ENCODE measurements at regions not wholly inside any gene's neighbourhood (a gene's known extent, or its start where the extent isn't known, plus 50 kb on each side); places are given as distances from the start of the nearest gene placed in this dataset.

- DNase-seq (ENCODE audit: low spot score): no peak
- Histone ChIP-seq H3K9me3 (ENCODE audit: severe bottlenecking) (no peaks in the 10 kb centered on the region), H3K27ac (ENCODE audit: poor library complexity, severe bottlenecking) (no peak overlapping the region), H3K4me3 (ENCODE audit: severe bottlenecking) (no peak overlapping the region), H3K27me3 (ENCODE audit: insufficient read depth, poor library complexity, severe bottlenecking) (no peaks in the 10 kb centered on the region), H3K4me1 (ENCODE audit: insufficient read depth, poor library complexity, severe bottlenecking) (peaks cover 21% of the 10 kb centered on the region), H3K36me3 (ENCODE audit: low read depth) (no peaks in the 10 kb centered on the region)
- ATAC-seq (ENCODE audit: low read depth): no peak
- TF ChIP-seq, protein P1, sequence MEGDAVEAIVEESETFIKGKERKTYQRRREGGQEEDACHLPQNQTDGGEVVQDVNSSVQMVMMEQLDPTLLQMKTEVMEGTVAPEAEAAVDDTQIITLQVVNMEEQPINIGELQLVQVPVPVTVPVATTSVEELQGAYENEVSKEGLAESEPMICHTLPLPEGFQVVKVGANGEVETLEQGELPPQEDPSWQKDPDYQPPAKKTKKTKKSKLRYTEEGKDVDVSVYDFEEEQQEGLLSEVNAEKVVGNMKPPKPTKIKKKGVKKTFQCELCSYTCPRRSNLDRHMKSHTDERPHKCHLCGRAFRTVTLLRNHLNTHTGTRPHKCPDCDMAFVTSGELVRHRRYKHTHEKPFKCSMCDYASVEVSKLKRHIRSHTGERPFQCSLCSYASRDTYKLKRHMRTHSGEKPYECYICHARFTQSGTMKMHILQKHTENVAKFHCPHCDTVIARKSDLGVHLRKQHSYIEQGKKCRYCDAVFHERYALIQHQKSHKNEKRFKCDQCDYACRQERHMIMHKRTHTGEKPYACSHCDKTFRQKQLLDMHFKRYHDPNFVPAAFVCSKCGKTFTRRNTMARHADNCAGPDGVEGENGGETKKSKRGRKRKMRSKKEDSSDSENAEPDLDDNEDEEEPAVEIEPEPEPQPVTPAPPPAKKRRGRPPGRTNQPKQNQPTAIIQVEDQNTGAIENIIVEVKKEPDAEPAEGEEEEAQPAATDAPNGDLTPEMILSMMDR (IDR thresholded peaks at IDR 0.05; ENCODE audit: poor library complexity, severe bottlenecking): no peak
These were observed 647.5 kb upstream of the IGFBP3 start for GRCh38 chr7:46568420-46569132.

DNA sequence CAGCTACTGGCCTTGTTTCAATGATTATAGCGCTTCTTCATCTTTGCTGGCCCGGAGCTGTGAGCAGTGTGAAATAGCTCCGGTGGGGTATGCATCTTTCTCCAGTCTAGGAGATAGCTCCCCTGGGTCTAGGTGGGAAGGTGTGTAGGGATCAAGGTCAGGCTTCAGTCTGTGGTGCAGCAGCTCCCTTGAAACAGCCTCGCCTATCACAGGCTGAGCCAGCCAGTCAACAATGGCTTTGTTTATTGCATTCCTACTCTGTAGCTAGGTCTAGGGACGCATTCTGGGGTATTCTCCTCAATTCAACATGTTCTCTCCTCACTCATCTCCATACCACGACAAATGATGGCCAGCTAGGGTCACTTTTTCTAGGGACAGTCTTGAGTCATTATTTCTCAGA is 646.8 kb upstream of the IGFBP3 start:
- H3K4me3 ChIP-seq (ENCODE audit: severe bottlenecking): no peak overlapping the region
- no peaks in the 10 kb centered on the region for H3K36me3 ChIP-seq (ENCODE audit: low read depth)
- ATAC-seq (ENCODE audit: low read depth) (no peak), DNase-seq (ENCODE audit: low spot score) (no peak)
- TF ChIP-seq, protein P1 (IDR thresholded peaks at IDR 0.05; ENCODE audit: poor library complexity, severe bottlenecking): no peak
- no peaks in the 10 kb centered on the region for H3K27me3 ChIP-seq (ENCODE audit: insufficient read depth, poor library complexity, severe bottlenecking)
- peaks cover 21% of the 10 kb centered on the region for H3K4me1 ChIP-seq (ENCODE audit: insufficient read depth, poor library complexity, severe bottlenecking)
- H3K27ac ChIP-seq (ENCODE audit: poor library complexity, severe bottlenecking): no peak overlapping the region
- no peaks in the 10 kb centered on the region for H3K9me3 ChIP-seq (ENCODE audit: severe bottlenecking)

- no peak overlapping the region for H3K27ac ChIP-seq (ENCODE audit: poor library complexity, severe bottlenecking)
- TF ChIP-seq, protein P1 (IDR thresholded peaks at IDR 0.05; ENCODE audit: poor library complexity, severe bottlenecking): no peak
- peaks cover 21% of the 10 kb centered on the region for H3K4me1 ChIP-seq (ENCODE audit: insufficient read depth, poor library complexity, severe bottlenecking)
- no peak for DNase-seq (ENCODE audit: low spot score)
- H3K4me3 ChIP-seq (ENCODE audit: severe bottlenecking): no peak overlapping the region
- ATAC-seq (ENCODE audit: low read depth): no peak
- H3K36me3 ChIP-seq (ENCODE audit: low read depth): no peaks in the 10 kb centered on the region
- H3K9me3 ChIP-seq (ENCODE audit: severe bottlenecking): no peaks in the 10 kb centered on the region
- no peaks in the 10 kb centered on the region for H3K27me3 ChIP-seq (ENCODE audit: insufficient read depth, poor library complexity, severe bottlenecking)
These were observed 645.2 kb upstream of the IGFBP3 start for GRCh38 chr7:46566097-46566774.

GRCh38 chr7:46565253-46566096 is 644.4 kb upstream of the IGFBP3 start:
- no peak for ATAC-seq (ENCODE audit: low read depth)

More at GRCh38 chr7:46565253-46566096, 644.4 kb upstream of the IGFBP3 start:
- Histone ChIP-seq H3K27me3 (ENCODE audit: insufficient read depth, poor library complexity, severe bottlenecking) (no peaks in the 10 kb centered on the region), H3K4me1 (ENCODE audit: insufficient read depth, poor library complexity, severe bottlenecking) (peaks cover 21% of the 10 kb centered on the region), H3K4me3 (ENCODE audit: severe bottlenecking) (no peak overlapping the region), H3K36me3 (ENCODE audit: low read depth) (no peaks in the 10 kb centered on the region), H3K27ac (ENCODE audit: poor library complexity, severe bottlenecking) (no peak overlapping the region), H3K9me3 (ENCODE audit: severe bottlenecking) (no peaks in the 10 kb centered on the region)
- DNase-seq (ENCODE audit: low spot score): no peak
- TF ChIP-seq, protein P1 (IDR thresholded peaks at IDR 0.05; ENCODE audit: poor library complexity, severe bottlenecking): no peak
